ENCODE measurements at regions not wholly inside any gene's neighbourhood (a gene's known extent, or its start where the extent isn't known, plus 50 kb on each side); places are given as distances from the start of the nearest gene placed in this dataset.
A peak's percentile ranks its signal among the peaks of the same experiment; 100 is the strongest.
"Not testable (repeated sequence)": the region's sequence is repeated elsewhere in the genome, so short reads cannot be mapped to it uniquely, and the experiment has no call there.

DNA sequence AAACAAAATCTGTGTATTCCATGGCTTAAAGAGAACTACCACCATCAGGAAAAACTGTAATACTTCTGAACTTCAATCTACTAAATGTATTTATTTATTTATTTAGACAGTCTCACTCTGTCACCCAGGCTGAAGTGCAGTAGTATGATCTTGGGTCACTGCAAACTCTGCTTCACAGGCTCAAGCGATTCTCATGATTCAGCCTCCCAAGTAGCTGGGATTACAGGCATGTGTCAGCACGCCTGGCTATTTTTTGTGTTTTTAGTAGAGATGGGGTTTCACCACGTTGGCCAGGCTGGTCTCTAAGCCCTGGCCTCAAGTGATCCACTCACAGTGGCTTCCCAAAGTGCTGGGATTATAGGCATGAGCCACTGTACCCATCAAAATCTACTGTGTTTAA, 202.3 kb upstream of the POU1F1 start:
- ATAC-seq, result no peak

DNA sequence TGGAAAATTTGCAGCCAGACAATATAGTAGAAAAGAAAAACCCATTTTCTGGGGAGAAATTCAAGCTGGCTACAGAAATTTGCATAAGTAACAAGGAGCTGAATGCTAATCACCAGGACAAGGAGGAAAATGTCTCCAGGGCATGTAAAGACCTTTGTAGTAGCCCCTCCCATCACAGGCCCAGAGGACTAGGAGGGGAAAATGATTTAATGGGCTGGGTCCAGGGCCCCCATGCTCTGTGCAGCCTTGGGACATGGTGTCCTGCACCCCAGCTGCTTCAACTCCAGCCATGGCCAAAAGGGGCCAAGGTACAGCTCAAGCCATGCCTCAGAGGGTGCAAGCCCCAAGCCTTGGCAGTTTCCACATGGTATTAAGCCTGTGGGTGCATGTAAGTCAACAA, 197.6 kb upstream of the POU1F1 start:
- ATAC-seq, result no peak

DNA sequence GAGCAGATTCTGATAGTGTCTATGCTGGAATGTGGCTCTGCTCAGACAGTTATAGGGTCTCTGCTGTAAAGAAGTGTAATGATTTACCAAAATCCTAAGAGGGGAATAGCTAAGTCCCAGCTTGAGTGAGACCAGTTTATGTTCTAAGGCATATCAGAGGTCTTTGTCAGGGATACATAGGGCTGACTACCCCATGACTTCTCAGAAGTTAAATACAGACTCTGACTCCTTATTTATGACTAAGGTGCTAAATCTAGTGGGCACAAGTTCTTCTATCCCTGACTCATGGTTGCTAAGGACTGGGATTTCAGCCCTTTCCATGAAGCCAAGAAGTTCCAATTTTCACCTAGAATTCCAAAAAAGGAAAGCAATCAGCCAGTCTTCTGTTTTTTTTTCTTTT, 192.6 kb upstream of the POU1F1 start:
- no peak for ATAC-seq

DNA sequence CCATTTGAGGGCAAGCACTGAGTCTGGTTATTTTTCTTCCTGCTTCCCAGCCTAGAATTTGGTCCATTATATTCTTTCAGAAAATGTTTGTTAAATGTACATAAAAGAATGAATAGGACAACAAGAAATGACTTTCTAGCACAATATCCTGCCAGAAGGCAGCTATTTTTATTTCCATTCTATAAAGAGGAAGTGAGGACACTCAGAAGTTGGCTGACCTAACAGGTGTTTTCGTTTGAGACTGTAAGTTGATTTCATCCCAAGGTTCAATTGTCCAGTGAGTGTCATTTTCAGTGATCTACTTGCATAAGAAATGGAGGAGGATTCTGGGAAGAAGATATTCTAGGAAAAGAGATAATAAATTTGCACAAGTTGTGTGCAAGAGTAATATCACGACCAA, 191.9 kb upstream of the POU1F1 start:
- ATAC-seq, result no peak

DNA sequence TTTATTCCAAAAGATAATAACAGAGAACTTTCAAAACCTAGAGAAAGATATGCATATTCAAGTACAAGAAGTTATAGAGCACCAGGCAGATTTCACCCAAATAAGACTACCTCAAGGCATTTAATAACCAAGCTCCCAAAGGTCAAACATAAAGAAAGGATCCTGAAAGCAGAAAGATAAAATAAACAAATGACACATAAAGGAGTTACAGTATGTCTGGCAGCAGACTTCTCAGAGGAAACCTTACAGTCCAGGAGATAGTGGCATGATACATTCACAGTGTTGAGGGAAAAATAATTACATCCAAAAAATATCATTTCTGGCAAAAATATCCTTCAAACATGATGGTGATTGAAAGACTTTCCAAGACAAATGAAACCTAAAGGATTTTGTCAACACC, 185.8 kb upstream of the POU1F1 start:
- ATAC-seq, result no peak

DNA sequence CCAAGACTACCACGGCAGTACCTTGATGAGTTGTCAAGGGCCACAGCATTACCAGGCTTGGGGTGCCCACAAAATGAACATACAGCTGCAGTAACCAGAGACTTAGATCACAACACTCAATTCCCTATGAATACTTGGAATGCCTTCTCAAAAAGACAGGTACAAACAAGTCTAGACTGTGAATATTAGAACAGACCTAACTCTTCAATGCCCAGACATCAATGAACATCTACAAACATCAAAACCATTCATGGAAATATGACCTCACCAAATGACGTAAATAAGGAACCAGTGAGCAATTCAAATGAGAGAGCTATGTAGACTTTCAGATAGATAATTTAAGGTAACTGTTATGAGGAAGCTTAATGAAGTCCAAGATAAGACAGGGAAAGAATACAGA, 185.1 kb upstream of the POU1F1 start:
- no peak for ATAC-seq

DNA sequence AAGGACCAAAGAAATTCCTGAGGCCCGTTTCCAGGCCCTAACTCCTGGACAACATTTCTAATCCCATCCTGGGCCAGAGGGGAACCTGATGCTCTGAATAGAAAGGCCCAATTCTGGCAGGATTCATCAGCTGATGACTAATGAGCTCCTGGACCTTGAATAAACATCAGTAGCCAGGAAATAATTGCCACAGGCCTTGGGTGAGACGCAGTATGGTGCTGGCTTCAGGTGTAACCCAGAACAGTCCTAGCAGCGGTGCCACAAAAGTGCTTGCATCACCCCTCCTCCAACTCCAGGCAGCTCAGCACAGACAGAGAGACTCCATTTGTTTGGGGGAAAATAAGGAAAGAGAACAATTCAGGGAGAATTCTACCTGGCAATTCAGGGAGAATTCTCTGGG, 184.7 kb upstream of the POU1F1 start:
- no peak for ATAC-seq

DNA sequence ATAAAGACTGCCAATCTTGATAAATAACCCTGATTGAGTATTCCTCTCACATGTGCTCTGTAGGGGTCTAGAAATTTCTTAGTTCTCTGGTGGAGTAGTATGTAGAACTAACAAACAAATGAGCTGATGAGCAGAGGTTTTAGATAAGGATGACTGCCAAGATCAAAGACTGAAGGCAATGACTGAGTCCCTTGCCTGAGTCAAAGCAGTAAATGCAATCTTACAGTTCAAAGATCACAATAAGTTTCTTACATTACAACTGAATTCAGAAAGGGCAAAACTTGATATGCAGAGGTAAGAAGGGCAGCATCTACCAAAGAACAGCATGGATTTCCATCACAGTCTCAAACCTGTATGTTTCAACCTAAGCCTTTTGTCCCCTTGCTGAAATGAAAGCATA, 172.2 kb upstream of the POU1F1 start:
- no peak for ATAC-seq

DNA sequence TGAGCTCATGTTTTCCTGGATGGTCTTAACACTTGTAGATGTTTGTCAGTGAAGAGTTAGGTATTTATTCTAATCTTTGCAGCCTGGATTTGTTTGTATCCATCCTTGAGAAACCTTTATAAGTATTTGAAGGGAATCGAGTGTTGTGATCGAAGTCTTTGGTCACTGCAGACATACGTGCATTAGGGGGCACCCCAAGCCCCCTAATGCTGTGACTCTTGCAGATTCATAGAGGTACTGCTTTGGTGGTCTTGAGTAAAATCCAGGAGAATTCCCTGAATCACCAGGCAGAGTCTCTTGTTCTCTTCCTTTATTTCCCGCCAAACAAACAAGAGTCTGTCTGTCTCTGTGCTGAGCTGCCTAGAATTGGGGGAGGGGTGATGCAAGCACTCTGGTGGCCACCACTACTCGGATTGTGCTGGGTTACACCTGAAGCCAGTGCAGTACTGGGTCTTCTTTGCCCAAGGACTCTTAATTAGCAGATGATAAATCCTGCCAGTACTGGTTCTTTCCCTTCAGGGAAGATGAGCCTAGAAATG, 170.5 kb upstream of the POU1F1 start:
- ATAC-seq, result no peak

DNA sequence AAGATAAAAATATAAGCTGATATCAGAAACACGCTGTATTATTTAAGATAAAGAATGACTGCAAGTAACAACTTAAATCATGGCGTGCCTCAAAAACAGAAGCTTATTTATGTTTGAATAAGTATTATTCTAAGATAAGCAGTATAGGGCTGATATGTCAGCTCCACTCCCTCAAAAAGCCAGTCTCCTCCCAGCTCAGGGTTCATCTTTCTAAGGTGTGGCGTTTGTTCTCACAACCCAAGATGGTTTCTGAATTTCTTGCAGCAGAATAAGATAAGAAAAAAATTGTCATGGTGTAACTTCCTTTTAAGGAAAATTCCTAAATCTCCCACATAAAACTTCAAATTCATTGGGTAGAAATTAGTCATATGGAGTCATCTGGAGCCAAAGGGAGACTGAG, 166.1 kb upstream of the POU1F1 start:
- ATAC-seq, result no peak

DNA sequence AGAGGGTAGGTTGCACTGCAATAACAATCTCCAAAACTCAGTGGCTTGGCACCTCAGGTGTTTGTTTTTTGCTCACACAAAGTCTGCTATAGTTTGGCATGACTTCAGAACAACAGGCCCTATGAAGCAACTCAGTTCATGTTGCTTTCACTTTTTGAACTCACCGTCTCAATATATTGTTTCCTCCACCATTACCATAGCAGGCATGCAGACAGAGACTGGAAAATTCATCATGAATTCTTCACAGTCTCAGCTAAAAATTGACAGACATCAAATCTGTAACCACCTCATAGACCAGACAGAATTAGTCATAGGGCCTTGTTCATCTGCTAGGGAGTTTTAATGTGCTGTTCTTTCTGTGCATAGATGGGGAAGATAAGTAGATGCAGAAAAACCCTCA, 161.4 kb upstream of the POU1F1 start:
- ATAC-seq, result peak; percentile 76 to 82

DNA sequence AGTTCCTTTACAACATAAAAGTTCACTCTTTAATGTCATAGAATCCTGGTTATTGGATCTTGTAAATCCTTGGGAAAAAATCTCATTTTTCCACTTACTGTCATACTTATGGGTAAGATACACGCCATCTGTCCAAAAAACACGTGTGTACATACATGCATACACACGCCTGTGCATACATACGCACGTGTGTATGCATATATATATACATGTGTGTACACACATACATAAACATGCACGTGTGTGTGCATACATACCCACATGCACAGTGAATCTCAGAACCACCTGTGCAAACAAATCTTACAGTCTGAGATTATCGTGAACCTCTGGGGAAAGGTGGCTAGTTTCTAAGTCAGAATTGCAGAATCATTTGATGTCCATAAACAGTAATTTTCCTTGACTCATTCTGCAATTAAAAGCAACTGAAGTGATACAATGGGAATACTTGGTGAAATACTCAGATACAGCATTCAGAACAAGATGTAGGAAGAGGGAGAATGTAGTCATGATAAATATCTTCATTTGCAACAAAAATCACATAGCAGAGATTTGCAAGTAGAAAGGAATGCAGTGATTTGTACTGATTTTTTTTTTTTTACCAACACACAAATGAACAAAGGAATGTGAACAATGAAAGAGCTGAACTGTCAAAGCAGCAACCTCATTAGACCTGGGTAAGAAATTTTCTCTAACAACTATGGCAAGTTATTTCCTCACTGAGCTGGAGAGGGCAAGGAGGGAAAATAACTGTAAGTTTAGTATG, 160.6 kb upstream of the POU1F1 start:
- ATAC-seq, result no peak

DNA sequence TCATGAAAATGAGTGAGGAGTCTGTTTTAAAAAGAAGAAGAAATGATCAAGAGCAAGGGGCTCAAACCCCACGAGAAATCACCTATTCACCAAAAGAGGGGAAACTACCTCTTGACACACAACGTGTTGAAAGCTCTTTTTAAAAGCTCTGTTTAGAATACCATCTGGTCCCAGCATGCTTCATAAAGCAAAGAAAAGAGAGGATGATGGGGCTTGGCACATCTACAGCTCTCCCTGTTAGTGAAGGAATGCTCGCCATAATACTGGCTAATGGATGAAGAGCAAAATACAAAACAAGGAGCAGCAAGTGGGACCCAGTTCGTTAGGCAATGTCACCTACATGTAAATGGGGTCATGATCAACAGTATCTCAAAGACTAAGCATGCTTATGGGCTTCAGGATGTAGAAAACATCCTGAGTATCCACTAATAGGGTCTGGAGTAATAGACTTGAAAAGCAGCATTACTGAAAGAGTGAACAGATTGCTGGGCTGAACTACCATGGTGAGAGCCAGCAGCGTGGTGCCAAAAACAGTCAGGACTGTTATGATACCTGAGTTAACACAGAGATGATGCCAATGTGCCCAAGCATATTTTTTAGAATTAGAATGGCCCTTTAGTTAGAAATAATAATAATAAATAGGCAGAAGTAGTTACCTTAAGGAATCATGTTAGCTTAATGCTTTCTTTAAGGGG, 159.7 kb upstream of the POU1F1 start:
- ATAC-seq, result no peak

DNA sequence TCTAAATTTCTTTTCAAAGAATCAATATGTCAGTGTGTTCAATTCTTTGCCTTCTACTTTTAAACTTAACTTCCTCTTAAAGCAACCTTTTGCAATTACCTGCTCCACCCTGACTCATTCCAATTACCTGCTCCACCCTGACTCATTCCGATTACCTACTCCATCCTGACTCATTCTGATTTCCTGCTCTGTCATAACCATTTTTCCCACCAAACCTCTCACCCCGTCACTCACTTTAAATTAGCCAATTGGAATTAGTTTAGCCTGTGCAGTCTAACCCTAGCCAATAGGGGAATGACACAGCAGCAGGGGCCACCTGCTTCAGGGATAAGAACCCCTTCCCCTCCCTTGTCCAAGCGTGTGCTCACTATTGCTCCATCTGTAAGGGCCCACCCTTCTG, 157.1 kb upstream of the POU1F1 start:
- ATAC-seq, result not testable (repeated sequence)

DNA sequence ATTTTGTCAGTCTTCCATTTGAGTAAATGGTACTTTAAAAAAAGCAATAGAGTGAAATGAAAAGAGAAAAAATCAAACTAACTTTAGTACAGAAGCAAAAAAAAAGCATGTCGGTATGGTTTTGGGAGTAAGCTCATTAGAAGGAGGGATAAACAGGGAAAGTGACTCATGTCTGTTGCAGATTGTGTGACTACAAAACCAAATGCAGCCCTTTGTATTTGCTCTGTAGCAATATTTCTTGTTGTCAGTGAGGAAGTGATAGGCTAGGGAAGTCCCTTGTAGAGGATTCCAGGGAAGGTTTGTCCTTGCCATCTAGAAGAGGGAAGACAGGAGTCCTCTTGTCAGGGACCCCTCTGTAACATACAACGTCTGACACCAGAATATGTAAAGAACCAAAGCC, 150.5 kb upstream of the POU1F1 start:
- ATAC-seq, result no peak

DNA sequence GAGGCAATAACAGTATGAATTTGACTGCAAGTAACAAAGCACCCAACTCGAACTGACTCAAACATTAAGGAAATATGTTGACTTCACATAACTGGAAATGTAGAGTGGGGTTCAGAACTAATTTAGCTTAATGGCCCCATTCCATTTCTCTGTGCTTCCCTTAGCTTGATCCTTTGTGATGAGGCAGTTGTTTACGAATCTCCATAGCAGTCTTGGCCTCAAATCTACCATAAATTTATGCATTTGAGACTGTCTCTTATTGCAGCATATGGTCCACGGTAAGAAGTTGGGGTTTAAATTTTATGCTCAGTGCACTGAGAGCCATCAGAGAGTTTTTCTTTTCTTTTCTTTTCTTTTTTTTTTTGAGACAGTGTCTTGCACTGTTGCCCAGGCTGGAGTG, 148.7 kb upstream of the POU1F1 start:
- ATAC-seq, result no peak

DNA sequence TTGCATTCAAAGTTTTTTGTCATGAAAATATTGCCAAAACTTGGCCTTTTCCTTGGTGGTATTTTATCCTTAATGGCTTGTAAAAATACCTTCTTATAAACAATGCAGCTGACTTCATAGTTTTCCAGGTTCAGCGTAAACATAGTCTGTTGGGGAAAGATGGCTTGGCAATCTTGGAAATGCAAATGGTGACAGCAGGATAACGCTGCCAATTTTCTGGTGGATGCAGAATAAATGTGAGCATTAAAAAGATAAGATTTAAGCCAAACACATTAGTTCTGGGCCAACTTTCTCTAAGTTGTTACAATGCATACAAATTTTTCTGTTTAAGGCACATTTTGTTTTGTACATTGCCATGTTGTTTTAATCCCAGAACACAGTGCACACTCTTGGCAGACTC, 147.0 kb upstream of the POU1F1 start:
- ATAC-seq, result no peak

DNA sequence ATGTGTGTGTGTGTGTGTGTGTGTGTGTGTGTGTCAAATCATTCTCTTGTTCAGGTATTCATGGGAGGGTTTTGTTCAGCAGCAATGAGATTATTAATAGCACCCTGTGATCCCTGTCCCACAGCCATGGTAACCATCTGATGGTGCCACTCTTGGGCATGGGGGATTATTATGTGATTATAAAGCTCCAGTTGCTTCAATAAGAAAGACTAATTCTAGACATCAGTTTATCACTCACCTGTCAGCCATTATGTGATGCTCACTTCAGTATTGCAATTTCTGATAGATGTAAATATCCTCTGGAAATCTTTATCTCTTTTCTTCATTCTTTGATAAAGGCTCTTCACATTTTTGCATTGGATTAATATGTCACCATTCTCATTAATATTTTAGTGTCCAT, 145.9 kb upstream of the POU1F1 start:
- ATAC-seq, result no peak

DNA sequence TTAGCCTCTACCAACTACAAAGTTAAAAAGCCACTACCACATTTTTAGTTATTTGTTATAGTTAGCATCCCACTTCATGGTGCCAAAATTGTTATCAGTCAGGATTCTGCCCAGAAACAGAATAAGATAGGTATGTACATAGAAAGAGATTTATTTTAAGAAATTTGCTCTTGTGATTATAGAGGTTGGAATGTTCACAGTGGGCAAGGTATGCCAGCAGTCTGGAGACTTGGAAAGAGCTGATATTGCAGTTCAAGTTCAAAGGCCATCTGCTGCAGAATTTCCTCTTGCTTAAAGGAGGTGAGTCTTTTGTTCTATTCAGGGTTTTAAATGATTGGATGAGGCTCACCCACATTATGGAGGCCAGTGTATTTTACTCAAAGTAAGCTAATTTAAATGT, 143.8 kb upstream of the POU1F1 start:
- no peak for ATAC-seq

DNA sequence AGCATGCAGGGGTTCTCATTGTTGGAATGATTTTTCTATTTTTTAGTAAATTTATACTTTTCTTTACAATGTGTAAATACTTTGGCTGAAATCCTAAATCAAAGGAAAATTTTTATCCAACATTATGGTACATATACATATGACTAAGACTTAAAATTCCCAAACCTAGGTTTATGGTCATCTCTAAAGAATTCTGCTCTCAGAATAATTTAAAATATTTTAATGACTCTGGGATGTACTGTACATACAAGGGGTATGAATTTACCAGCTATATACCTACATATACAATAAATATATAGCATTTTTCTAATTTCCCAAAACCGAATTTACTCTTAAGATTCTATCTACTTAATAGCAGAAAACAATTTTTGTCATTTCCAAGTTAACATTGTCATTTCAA, 137.9 kb upstream of the POU1F1 start:
- no peak for ATAC-seq

DNA sequence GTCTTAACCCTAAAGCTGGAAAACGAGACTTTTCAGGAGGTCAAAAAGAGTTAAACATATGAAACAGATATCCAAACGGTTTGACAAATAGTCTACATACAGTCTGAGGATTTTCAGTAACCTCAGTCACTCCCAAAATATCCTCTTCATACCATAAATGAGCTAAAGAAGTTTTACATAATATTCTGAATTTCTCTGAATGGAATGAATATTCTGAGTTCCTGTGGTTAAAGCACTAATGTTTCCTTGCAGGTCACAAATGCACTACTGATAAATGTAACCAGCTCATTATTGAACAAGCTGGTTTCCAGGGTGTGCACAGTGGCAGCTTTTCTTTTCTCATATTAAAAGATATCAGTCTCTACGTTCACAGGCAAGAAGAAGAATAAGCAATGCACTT, 137.4 kb upstream of the POU1F1 start:
- ATAC-seq, result no peak

DNA sequence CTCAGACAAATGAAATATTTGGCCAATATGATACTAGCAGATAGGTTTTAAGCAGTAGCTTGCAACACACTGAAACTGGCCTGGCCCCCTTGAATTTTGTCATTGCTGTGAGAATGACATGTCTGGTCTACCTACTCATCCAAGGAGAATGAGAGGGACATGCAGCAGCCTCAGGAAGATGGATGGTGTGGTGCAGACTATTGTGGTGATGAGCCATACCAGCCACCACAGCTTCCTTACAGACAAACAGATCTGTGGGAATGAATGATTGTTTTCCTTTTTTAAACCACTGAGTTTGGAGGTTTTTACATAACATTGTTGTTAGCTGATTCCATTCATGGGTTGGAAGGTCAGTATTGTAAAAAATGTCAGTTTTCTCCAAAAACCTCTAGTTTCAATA, 133.7 kb upstream of the POU1F1 start:
- ATAC-seq, result no peak

DNA sequence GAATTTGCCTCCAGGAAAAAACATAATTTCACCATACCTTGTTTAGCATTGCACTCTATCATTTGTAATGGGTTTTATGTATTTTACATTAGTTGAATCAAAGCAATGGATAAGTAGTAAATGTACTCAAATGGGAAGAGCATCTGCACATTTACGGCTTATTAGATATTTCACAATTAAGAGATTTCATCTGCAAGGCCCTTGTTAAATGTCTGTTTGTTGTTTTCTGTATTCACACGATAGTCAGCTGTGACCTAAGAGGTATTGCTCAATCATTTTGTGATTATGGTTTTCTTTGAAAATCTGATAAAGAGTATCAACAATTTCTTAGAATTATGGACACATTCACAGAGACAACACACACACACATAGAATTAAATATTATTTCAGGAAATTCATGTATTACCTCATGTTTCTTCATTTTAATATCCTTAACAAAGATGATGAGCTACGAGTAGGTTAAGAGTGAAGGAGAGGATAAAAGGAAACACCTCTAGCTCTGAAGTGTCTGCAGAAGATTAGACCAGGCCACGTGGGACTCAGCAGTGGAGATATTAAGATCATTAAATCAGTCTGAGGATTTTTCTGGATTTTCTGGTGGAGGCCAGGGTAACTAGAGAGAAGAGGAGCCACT, 121.9 kb upstream of the POU1F1 start:
- ATAC-seq, result no peak

DNA sequence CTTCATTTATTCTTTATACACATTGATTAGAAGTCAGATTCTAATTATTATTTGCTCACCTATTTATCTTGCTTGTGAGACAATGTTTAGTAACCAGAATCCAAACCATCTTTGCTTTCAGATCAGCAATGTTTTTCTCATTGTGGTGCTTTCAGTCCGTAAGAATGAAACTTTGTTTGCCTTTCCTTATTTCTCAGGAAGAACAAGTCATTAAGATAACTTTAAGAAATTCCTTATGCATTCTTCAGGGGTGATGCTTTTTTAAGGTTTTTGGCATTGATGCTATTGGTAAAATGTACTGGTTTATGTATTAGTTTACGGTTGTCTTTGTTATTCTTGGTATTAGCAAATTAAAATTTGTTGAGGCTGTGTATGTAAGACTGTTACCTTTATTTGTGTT, 120.8 kb upstream of the POU1F1 start:
- ATAC-seq, result no peak

Measured in activated CD4-positive, CD25-positive, alpha-beta regulatory T cell treated with anti-CD3 and anti-CD28 coated beads, Interleukin-2, amount 50 U/mL, for 24 hours (primary cell).